ENCODE measurements at regions not wholly inside any gene's neighbourhood (a gene's known extent, or its start where the extent isn't known, plus 50 kb on each side); places are given as distances from the start of the nearest gene placed in this dataset.
"Not testable (repeated sequence)": the region's sequence is repeated elsewhere in the genome, so short reads cannot be mapped to it uniquely, and the experiment has no call there.

- DNase-seq, result no peak
Measured at GRCh38 chrX:53883196-53883595, 161.1 kb downstream of the PHF8 start.

DNA sequence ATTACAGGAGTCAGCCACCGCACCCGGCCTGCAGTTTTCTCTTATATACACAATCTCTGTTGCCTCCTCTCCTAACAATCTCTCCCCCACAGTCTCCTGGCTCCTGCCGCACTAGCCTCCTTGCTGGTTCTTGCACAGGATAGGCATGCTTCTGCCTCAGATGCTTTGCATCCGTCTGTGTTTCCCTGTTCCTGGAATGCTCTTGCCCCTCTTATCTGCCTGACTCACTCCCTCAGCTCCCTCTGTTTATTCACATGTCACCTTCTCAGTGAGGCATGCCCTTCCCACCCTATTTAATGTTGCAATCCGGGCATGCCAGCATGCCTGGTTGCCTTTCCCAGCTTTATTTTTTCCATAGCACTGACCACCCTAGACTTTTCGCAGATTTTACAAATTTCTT is 161.9 kb downstream of the PHF8 start:
- DNase-seq, result no peak

- not testable (repeated sequence) for DNase-seq
Measured at GRCh38 chrX:53880786-53881185, 163.5 kb downstream of the PHF8 start.

DNA sequence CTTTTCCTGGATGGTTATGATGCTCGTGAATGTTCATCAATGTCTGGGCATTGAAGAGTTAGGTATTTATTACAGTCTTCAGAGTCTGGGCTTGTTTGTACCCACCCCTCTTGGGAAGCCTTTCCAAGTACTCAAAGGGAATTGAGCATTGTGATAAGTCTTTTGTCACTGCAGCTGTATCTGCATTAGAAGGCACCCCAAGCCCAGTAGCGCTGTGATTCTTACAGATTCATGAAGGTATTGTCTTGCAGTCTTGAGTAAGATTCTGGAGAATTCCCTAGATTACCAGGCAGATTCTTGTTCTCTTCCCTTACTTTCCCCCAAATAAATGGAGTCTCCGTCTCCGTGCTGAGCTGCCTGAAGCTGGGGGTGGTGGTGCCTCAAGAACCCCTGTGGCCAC is 173.4 kb upstream of the HUWE1 start:
- no peak for DNase-seq

- peak; percentile 8 for DNase-seq
Measured at GRCh38 chrX:53831662-53832635, 145.4 kb upstream of the HUWE1 start.

- DNase-seq, result no peak
Measured at GRCh38 chrX:53824686-53825085, 138.2 kb upstream of the HUWE1 start.

DNA sequence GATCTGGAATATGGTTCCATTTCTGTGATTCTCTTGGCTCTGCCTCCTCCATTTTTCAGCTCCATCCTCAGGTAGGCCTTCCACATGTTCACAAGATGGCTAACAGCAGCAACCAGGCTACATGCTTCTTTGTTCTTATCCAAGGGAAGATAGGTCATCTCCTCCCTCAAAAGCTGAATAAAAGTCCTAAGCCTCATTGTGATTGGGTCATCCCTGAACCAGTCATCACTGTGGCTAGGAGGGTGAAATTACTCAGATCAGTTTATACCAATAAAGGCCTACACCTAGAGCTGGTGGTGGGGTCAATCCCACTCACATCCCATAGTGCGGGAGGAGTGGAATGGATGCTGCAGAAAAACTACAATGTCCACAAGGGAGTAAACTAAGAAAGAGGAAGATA is 131.6 kb upstream of the HUWE1 start:
- DNase-seq, result not testable (repeated sequence)

DNA sequence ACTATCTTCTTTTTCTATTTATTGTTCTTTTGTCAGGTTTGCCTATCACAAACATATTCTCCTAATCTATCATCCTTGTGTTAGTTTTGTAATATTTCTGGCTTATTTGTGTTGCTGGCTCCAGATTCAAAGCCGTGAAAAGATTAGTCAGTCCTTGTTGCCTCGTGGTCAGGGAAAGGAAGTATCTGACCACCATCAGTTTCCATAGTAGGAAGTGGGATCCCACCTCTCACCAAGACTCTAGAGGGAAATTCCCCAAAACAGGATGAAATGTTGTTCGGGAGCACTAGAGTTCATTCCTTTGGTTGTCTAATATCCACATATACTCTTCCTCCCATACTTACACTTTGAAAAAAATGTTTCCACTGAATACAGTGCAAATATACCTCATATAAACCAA is 131.0 kb upstream of the HUWE1 start:
- no peak for DNase-seq

GRCh38 chrX:53813670-53814440 is 127.3 kb upstream of the HUWE1 start:
- no peak for DNase-seq

DNA sequence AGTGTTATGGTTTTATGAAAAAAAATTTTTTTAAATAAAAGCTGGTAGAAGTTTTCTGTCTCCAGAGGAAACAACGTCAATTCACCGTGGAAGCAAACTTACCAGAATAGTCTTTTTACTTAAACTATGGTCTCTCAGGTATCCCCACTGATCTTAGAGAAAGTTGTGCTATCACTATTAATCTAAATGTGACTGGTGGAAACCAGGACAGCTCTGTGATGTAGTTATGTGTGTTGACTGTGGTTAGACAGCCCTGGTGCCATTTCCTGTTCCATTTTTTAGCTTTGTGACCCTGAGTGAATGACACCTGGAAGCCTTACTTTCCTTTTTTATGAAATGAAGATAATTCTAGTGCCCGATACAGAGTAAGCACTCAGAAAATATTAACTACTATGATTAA is 111.8 kb upstream of the HUWE1 start:
- no peak for DNase-seq

DNA sequence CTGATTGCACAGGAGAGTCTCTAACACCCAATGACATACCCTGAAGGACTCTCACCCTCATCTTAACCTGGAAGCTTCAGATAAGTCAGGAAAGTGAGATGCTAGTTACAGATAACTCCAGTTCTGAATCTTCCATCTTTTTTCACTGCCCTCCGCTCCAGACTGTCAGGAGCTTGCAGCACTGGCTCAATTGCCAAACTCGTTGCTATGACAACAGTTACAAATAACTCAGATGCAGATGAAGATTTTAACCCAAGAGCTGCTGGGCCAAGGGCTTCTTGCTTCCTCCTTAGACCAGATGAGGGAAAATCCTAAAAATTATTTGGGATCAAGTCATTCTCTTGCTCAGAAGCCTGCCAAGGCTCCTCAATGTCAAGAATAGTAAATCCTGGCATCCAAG is 109.1 kb upstream of the HUWE1 start:
- DNase-seq, result no peak

GRCh38 chrX:53794181-53794580 is 107.7 kb upstream of the HUWE1 start:
- DNase-seq, result no peak

- no peak for DNase-seq
Measured at GRCh38 chrX:53768865-53769264, 82.3 kb upstream of the HUWE1 start.

- DNase-seq, result no peak
Measured at GRCh38 chrX:53768451-53768850, 81.9 kb upstream of the HUWE1 start.

- no peak for DNase-seq
Measured at GRCh38 chrX:53767544-53767943, 81.0 kb upstream of the HUWE1 start.

DNA sequence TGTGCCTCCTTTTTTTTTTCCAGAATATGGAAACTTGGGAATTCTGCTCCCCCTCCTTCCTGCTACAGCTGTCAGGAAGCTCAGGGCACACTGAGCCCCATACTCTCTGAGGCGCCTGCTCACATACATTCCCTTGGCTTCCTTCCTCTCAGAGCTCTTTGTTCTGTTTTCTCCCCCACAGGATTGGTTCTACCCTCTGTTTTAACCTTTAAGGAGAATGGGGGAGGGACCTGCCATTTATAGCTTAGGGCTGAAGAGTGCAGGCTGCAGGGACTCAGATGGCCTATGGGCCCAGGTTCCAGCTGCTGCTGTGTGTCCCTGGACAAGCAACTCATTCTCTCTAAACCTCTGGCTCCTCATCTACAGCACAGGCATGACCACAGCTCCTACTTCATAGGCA is 70.7 kb upstream of the HUWE1 start:
- not testable (repeated sequence) for DNase-seq

GRCh38 chrX:53746718-53747117 is 60.2 kb upstream of the HUWE1 start:
- no peak for DNase-seq

- no peak for DNase-seq
Measured at GRCh38 chrX:53743244-53743643, 56.7 kb upstream of the HUWE1 start.

DNA sequence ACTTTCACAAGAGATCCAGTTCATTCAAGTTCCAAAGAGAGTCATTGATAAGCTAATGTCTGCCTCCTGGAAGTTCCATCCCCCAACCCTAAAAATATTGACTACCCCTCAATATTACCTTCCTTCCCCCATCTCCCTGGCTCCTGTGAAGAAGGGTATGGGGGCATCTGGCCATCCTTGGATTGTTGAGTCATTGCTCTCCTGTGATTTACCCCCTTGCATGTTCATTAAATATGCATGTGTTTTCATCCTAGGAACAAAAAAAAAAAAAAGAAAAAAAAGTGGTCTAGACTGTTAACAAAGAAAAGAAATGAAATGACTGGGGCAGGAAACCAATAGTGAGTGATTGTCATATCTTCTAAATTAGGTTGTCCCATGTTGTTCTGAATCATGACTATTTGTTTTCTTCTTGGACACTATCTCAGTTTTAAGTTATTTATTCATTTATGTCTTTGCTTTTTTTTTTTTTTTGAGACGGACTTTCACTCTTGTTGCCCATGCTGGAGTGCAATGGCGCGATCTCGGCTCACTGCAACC is 51.9 kb upstream of the HUWE1 start:
- DNase-seq, result no peak

All from DMS 273 treated with DMSO at 0.1 percent for 48 hours (cell line).